ENCODE measurements at regions not wholly inside any gene's neighbourhood (a gene's known extent, or its start where the extent isn't known, plus 50 kb on each side); places are given as distances from the start of the nearest gene placed in this dataset.

DNA sequence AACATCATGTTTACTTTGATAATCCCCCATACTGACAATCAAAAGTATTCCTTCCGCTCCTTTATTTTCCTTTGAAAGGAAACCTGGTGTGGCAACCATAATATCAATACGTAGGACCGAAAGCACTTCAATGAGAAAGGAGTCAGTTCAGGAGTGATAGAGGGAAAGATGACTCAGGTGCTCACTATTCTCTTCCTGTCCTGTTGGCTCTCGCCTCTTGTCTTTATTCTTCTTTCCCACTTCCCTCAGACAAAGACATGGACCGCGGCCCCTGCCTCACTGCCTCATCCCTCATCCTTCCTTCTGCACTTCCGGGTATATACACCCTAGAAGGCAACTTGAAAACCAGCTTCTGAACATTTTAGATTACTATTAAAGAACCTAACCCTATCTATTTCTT, 49.8 kb upstream of the TNIP3 start:
- POLR2A ChIA-PET = no interaction called here
- H3K9me3 ChIP-seq (ENCODE audit: low read length) = no peaks in the 10 kb centered on the region
- no peaks in the 10 kb centered on the region for H3K27me3 Mint-ChIP-seq
- DNase-seq = no peak
- no peaks in the 10 kb centered on the region for H3K27me3 ChIP-seq (ENCODE audit: insufficient read depth, low read length, poor library complexity, severe bottlenecking)
- peaks cover 12% of the 10 kb centered on the region for H3K4me1 ChIP-seq (ENCODE audit: insufficient read depth, low read length)
- peak overlapping the region; percentile 13 to 97 (median 91) for H3K27ac Mint-ChIP-seq
- peaks cover 6 to 24% (median 19%) of the 10 kb centered on the region in 3 donors for H3K36me3 Mint-ChIP-seq
- H3K4me3 ChIP-seq (ENCODE audit: low read length) = no peak overlapping the region
- no peak overlapping the region for H3K27ac ChIP-seq (ENCODE audit: low read depth, low read length)
- H3K36me3 ChIP-seq (ENCODE audit: insufficient read depth, low read length) = no peaks in the 10 kb centered on the region
- CTCF ChIA-PET = interaction anchor here (1.0 to 3.7 kb wide), 2 partner anchors 14 to 94 kb away, joined by 5 to 22 read pairs; no protein-coding TSS in a partner anchor
- peaks cover 26 to 69% (median 35%) of the 10 kb centered on the region in 3 donors for H3K4me1 Mint-ChIP-seq
- peak overlapping the region; percentile 35 to 88 (median 75) for H3K4me3 Mint-ChIP-seq
- peaks cover 0 to 7% (median 0%) of the 10 kb centered on the region in 5 donors for H3K9me3 Mint-ChIP-seq

Data from CD8-positive, alpha-beta memory T cell (primary cell).